B cell (primary cell): ENCODE measurements at regions not wholly inside any gene's neighbourhood (a gene's known extent, or its start where the extent isn't known, plus 50 kb on each side); places are given as distances from the start of the nearest gene placed in this dataset.

Source experiments
- ATAC-seq: fragments of 200-7000 bp; cut with Tn5 transposase; one replicate; pipeline ENCODE4 v1.10.0; 2021; ENCODE audit warnings: low read depth, mild to moderate bottlenecking, moderate number of reproducible peaks, moderate library complexity
- CTCF ChIA-PET: fragments of 350-600 bp; sonication (Branson Sonifier 250); formaldehyde crosslinking; loops from one replicate; lab custom pipeline; 2021; ENCODE audit warnings: antibody characterized with exemption, inconsistent platforms; lab: Charles Lee
- POLR2A ChIA-PET: fragments of 350-600 bp; sonication (Branson Sonifier 250); formaldehyde crosslinking; loops from one replicate; lab custom pipeline; 2021; ENCODE audit warnings: antibody characterized with exemption; lab: Charles Lee
- DNase-seq: peaks from one replicate; pipeline ENCODE4 v3.0.0; 2013
- H2AFZ ChIP-seq: 2 replicates; pipeline ENCODE4 v1.6.1; 2012; ENCODE audit warnings: mild to moderate bottlenecking, low read depth, low read length; ENCODE audit not compliant: insufficient read depth, poor library complexity, severe bottlenecking
- H3K27ac ChIP-seq, 2 donors: 1 replicate in 1 of 2; 2 replicates in 1 of 2; pipeline ENCODE4 v1.5.1; 2012 to 2013; ENCODE audit warnings: low read length in 2 of 2, mild to moderate bottlenecking in 2 of 2, moderate library complexity in 1 of 2
- H3K27me3 ChIP-seq, 4 experiments: fragments of 200-600 bp in 1 of 4; sonication (generic) in 1 of 4; replicated peaks in 1 of 4; 1 replicate in 2 of 4; 2 replicates in 2 of 4; pipeline versions ENCODE4 v1.6.1 to v1.7.0; 2013 to 2016; ENCODE audit warnings: low read length in 3 of 4, mild to moderate bottlenecking in 2 of 4, mixed read lengths in 1 of 4, moderate library complexity in 1 of 4; ENCODE audit not compliant: insufficient read depth in 4 of 4, control insufficient read depth in 3 of 4; ENCODE audit errors: control extremely low read depth in 1 of 4
- H3K36me3 ChIP-seq, 2 experiments: replicated peaks in 1 of 2; 1 replicate in 1 of 2; 2 replicates in 1 of 2; pipeline versions ENCODE4 v1.6.1 to v1.7.1; 2013; ENCODE audit warnings: low read length in 1 of 2; ENCODE audit not compliant: insufficient read depth in 2 of 2, control insufficient read depth in 1 of 2; ENCODE audit errors: control extremely low read depth in 1 of 2, extremely low read depth in 1 of 2
- H3K4me1 ChIP-seq, 2 donors: fragments of 200-600 bp in 1 of 2; sonication (generic) in 1 of 2; 1 replicate in 1 of 2; 2 replicates in 1 of 2; pipeline versions ENCODE4 v1.5.1 to v1.6.1; 2013 to 2017; ENCODE audit warnings: low read length in 2 of 2; ENCODE audit not compliant: control insufficient read depth in 2 of 2, insufficient read depth in 2 of 2
- H3K4me2 ChIP-seq: replicated peaks from 2 replicates; pipeline ENCODE3; 2012; ENCODE audit warnings: mild to moderate bottlenecking, low read depth, low read length; ENCODE audit not compliant: poor library complexity, severe bottlenecking
- H3K4me3 ChIP-seq, 5 experiments: fragments of 200-600 bp in 1 of 5; sonication (generic) in 1 of 5; 1 replicate in 3 of 5; 2 replicates in 2 of 5; pipeline versions ENCODE4 v1.5.1 to v1.7.0; 2011 to 2016; ENCODE audit warnings: low read length in 4 of 5, mild to moderate bottlenecking in 4 of 5, low read depth in 2 of 5, control low read depth in 1 of 5, moderate library complexity in 1 of 5; ENCODE audit not compliant: insufficient read depth in 1 of 5; ENCODE audit errors: control extremely low read depth in 1 of 5, extremely low read depth in 1 of 5
- H3K79me2 ChIP-seq: fragments of 200-600 bp; sonication (generic); one replicate; pipeline ENCODE4 v1.6.0; 2016; ENCODE audit warnings: low read length; ENCODE audit not compliant: control insufficient read depth, insufficient read depth
- H3K9ac ChIP-seq: fragments of 200-600 bp; sonication (generic); 2 replicates; pipeline ENCODE4 v1.6.1; 2017; ENCODE audit warnings: mild to moderate bottlenecking, low read length, moderate library complexity
- H3K9me3 ChIP-seq, 3 donors: one replicate each; pipeline versions ENCODE4 v1.6.1 to v1.7.1; 2013; ENCODE audit warnings: low read length in 2 of 3; ENCODE audit not compliant: control insufficient read depth in 2 of 3, insufficient read depth in 1 of 3; ENCODE audit errors: control extremely low read depth in 1 of 3
- H4K20me1 ChIP-seq: 2 replicates; pipeline ENCODE4 v1.6.0; 2012; ENCODE audit warnings: mild to moderate bottlenecking, low read length; ENCODE audit not compliant: insufficient read depth, control insufficient read depth, poor library complexity, severe bottlenecking
- H3K27ac Mint-ChIP-seq: one replicate; pipeline ENCODE4 v1.8.0; 2021; ENCODE audit warnings: mixed read lengths
- H3K27me3 Mint-ChIP-seq: one replicate; pipeline ENCODE4 v1.8.0; 2021; ENCODE audit warnings: mixed read lengths
- H3K4me1 Mint-ChIP-seq: one replicate; pipeline ENCODE4 v1.8.0; 2021; ENCODE audit warnings: mixed read lengths
- H3K4me3 Mint-ChIP-seq: one replicate; pipeline ENCODE4 v1.8.0; 2021; ENCODE audit warnings: mixed read lengths
- H3K9me3 Mint-ChIP-seq: one replicate; pipeline ENCODE4 v1.8.0; 2022; ENCODE audit warnings: mixed read lengths; ENCODE audit not compliant: insufficient read depth
- CTCF ChIP-seq: fragments of 200-600 bp; IDR thresholded peaks from one replicate; pipeline ENCODE4 v1.8.0; 2022; ENCODE audit warnings: antibody characterized with exemption, mild to moderate bottlenecking
- EZH2 ChIP-seq: IDR thresholded peaks from 2 replicates; pipeline ENCODE4 v1.6.1; 2012; ENCODE audit warnings: borderline replicate concordance, low read depth, mild to moderate bottlenecking, moderate library complexity, low read length; ENCODE audit not compliant: insufficient read depth, poor library complexity, severe bottlenecking
- WGBS: methylation state at CpG from one replicate; pipeline ENCODE4 v1.1.5; 2013; ENCODE audit warnings: missing lambda C conversion rate; ENCODE audit not compliant: insufficient coverage; 5-methylcytosine and 5-hydroxymethylcytosine counted together
- intact Hi-C: fragments of 100-400 bp; cut with micrococcal nuclease; formaldehyde crosslinking; loops from one replicate; pipeline ENCODE4 v1.10.0; 2022

DNA sequence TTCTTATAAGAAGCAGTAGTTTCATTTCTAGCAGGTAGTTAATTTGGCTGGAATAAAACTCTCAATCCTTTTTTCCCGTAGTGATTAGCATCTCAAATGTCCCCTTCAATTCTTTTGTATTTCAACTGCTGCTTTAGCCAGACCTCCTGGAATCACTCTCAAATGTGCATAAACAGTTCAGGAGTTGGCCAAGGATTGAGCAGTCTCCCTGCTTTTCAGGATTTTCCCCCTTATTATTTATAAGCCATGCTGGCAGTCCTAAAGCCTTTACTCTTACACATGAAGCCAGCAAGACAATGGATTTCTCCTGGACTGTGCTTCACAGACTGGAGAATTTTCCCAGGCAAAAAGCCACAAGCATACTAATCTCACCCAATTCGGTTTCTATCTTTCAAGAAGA, 950.1 kb downstream of the VRK1 start:
- no peak overlapping the region for H3K4me3 Mint-ChIP-seq
- ChIA-PET CTCF (no interaction called here), POLR2A (no interaction called here)
- intact Hi-C loops, result no loop called here
- H3K27me3 Mint-ChIP-seq, result no peaks in the 10 kb centered on the region
- no peak overlapping the region for H3K27ac Mint-ChIP-seq
- DNase-seq (no peak), ATAC-seq (no peak)
- H3K9me3 Mint-ChIP-seq, result peaks cover 6% of the 10 kb centered on the region
- no peak overlapping the region for H2AFZ ChIP-seq
- H3K9me3 ChIP-seq, result no peaks in the 10 kb centered on the region
- H3K4me3 ChIP-seq, result no peak overlapping the region
- H3K36me3 ChIP-seq, result no peaks in the 10 kb centered on the region
- no peaks in the 10 kb centered on the region for H4K20me1 ChIP-seq
- TF ChIP-seq CTCF (no peak), EZH2 (no peak)
- H3K79me2 ChIP-seq, result no peaks in the 10 kb centered on the region
- no peak overlapping the region for H3K9ac ChIP-seq
- no peak overlapping the region for H3K4me2 ChIP-seq
- no peak overlapping the region for H3K27ac ChIP-seq
- no peaks in the 10 kb centered on the region for H3K27me3 ChIP-seq
- 41% methylated on average over 2 of the region's 2 CpGs for WGBS
- H3K4me1 ChIP-seq, result no peaks in the 10 kb centered on the region
- H3K4me1 Mint-ChIP-seq, result no peaks in the 10 kb centered on the region

DNA sequence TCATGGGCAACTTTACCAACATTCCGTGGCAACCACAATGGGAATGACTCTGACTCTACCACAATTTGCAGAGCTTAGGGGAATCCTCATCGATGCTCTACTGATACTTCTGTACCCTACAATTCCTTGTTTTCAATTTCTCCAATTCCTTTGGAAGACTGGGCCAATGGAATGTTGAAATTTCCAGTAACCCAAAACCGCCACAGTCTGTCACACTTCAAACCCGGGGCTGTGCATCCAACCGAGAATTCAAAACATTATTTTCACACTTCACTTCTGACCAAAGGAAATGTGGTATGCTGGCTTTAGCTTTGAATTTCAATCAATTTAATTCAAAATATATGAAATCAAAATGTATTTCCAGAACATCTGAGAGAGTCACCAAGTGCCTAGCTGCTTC, 951.4 kb downstream of the VRK1 start:
- no peak for ATAC-seq
- ChIA-PET CTCF (no interaction called here), POLR2A (no interaction called here)
- Histone ChIP-seq H4K20me1 (no peaks in the 10 kb centered on the region), H2AFZ (no peak overlapping the region), H3K9me3 (no peaks in the 10 kb centered on the region), H3K36me3 (no peaks in the 10 kb centered on the region), H3K4me1 (no peaks in the 10 kb centered on the region), H3K4me3 (no peak overlapping the region), H3K4me2 (no peak overlapping the region), H3K79me2 (no peaks in the 10 kb centered on the region), H3K27ac (no peak overlapping the region), H3K9ac (no peak overlapping the region), H3K27me3 (no peaks in the 10 kb centered on the region)
- no peak for TF ChIP-seq EZH2
- no peak for TF ChIP-seq CTCF
- 88% methylated on average over 2 of the region's 5 CpGs for WGBS
- Mint-ChIP-seq H3K27me3 (no peaks in the 10 kb centered on the region), H3K9me3 (peaks cover 6% of the 10 kb centered on the region), H3K4me1 (no peaks in the 10 kb centered on the region), H3K4me3 (no peak overlapping the region), H3K27ac (no peak overlapping the region)
- intact Hi-C loops, result no loop called here
- DNase-seq, result no peak
